GM12874 (cell line): ENCODE measurements at regions not wholly inside any gene's neighbourhood (a gene's known extent, or its start where the extent isn't known, plus 50 kb on each side); places are given as distances from the start of the nearest gene placed in this dataset.

Experiments used
- CTCF ChIP-seq: IDR thresholded peaks from 2 replicates; pipeline ENCODE4 v1.5.1; 2011; ENCODE audit warnings: low read depth, mild to moderate bottlenecking, control low read depth, low read length, moderate library complexity; ENCODE audit not compliant: insufficient read depth

DNA sequence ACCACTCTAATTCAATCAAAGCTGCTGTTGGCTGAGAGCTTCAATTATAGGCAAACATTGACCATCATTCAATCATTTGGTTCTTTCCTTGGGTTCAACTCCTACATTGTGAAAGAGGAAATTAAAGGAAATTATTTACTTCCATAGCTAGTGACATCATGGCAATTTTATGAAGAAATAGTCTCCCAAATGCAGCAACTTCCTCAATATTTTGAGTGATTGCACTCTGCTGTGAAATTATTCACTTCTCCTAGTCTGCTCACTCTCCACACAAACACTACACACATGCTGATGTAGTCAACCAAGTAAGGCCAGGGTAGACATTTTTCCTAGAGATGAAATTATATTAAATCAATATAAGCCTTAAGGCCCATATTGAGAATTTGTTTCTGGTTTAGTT is 86.7 kb upstream of the NCKAP5 start:
- TF ChIP-seq CTCF, result no peak

DNA sequence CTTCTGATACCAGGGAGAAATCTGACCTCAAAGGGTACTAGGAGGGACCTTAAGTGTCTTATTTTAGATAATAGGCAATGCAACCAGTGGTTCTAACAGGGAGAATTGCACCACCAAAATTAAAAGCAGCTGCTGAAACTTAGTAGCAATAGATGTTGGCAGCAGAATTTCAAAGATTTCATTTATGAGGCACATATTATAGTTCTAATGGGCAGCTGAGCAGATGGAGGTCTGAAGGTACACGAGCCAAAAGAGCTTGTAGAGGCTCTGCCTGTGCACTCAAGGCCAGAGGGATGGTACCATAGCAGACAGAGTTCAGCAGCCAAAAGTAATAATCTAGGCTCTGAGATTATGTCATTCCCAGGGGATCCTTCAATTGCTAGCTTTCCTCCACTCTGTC is 87.3 kb upstream of the NCKAP5 start:
- no peak for TF ChIP-seq CTCF

GRCh38 chr2:133657591-133657990 is 89.3 kb upstream of the NCKAP5 start:
- TF ChIP-seq CTCF, result no peak

- no peak for TF ChIP-seq CTCF
Measured at GRCh38 chr2:133658020-133658903, 90.0 kb upstream of the NCKAP5 start.

- TF ChIP-seq CTCF, result no peak
Measured at GRCh38 chr2:133660510-133660909, 92.2 kb upstream of the NCKAP5 start.

- TF ChIP-seq CTCF, result no peak
Measured at GRCh38 chr2:133661392-133661791, 93.1 kb upstream of the NCKAP5 start.

DNA sequence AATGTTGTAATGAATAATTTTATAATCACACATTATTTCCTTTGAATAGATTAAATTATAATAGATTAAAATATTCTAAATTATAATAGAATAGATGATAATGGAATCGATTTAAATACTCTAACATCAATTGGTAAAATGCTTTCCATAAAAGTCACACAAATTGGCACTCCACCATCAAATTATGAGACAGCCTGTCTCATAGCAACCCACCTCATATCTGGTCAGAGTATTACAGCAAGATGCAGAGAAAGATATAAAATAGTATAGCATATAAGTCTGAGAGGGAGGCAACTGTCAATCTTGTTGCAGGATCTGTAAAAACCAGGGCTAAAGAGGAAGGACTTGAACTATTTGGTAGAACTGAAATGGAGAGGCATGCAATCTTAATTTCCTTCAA is 98.4 kb upstream of the NCKAP5 start:
- TF ChIP-seq CTCF, result no peak
